MM.1S (cell line): ENCODE measurements at regions not wholly inside any gene's neighbourhood (a gene's known extent, or its start where the extent isn't known, plus 50 kb on each side); places are given as distances from the start of the nearest gene placed in this dataset.

Experiments
- DNase-seq: peaks from one replicate; pipeline ENCODE4 v3.0.0-alpha.2; 2015
- H2AFZ ChIP-seq: fragments of 300-600 bp; sonication (generic); 2 replicates; pipeline ENCODE4 v1.6.0; 2016; ENCODE audit warnings: antibody characterized with exemption, low read length
- H3F3A ChIP-seq: fragments of 300-600 bp; sonication (generic); 2 replicates; pipeline ENCODE4 v1.6.1; 2016; ENCODE audit warnings: mild to moderate bottlenecking, antibody characterized with exemption, low read length, moderate library complexity, mixed read lengths; ENCODE audit not compliant: insufficient read depth
- H3K27ac ChIP-seq: fragments of 300-600 bp; sonication (generic); 2 replicates; pipeline ENCODE4 v1.5.1; 2016; ENCODE audit warnings: mild to moderate bottlenecking, low read length
- H3K27me3 ChIP-seq: fragments of 300-600 bp; sonication (generic); replicated peaks from 2 replicates; pipeline ENCODE4 v1.6.0; 2016; ENCODE audit warnings: low read length; ENCODE audit not compliant: insufficient read depth
- H3K36me3 ChIP-seq: fragments of 300-600 bp; sonication (generic); replicated peaks from 2 replicates; pipeline ENCODE4 v1.6.1; 2016; ENCODE audit warnings: mild to moderate bottlenecking, low read length, mixed read lengths; ENCODE audit not compliant: insufficient read depth
- H3K4me1 ChIP-seq: fragments of 300-600 bp; sonication (generic); 2 replicates; pipeline ENCODE4 v1.6.1; 2016; ENCODE audit warnings: low read length, mixed read lengths
- H3K4me2 ChIP-seq: fragments of 300-600 bp; sonication (generic); 2 replicates; pipeline ENCODE4 v1.6.0; 2016; ENCODE audit warnings: low read depth, low read length
- H3K4me3 ChIP-seq: fragments of 300-600 bp; sonication (generic); 2 replicates; pipeline ENCODE4 v1.5.1; 2016; ENCODE audit warnings: low read length, mixed read lengths
- H3K79me2 ChIP-seq: fragments of 300-600 bp; sonication (generic); 2 replicates; pipeline ENCODE4 v1.6.1; 2016; ENCODE audit warnings: mixed run types, low read length, mixed read lengths
- H3K9ac ChIP-seq: fragments of 300-600 bp; sonication (generic); 2 replicates; pipeline ENCODE4 v1.6.1; 2016; ENCODE audit warnings: low read length, mixed read lengths
- H3K9me2 ChIP-seq: fragments of 300-600 bp; sonication (generic); replicated peaks from 2 replicates; pipeline ENCODE4 v1.6.1; 2016; ENCODE audit warnings: mild to moderate bottlenecking, low read length, mixed read lengths; ENCODE audit not compliant: insufficient read depth
- H3K9me3 ChIP-seq: fragments of 300-600 bp; sonication (generic); replicated peaks from 2 replicates; pipeline ENCODE4 v1.6.1; 2016; ENCODE audit warnings: mild to moderate bottlenecking, low read length, mixed read lengths; ENCODE audit not compliant: insufficient read depth
- H4K20me1 ChIP-seq: fragments of 300-600 bp; sonication (generic); 2 replicates; pipeline ENCODE4 v1.6.1; 2016; ENCODE audit warnings: mild to moderate bottlenecking, low read length, moderate library complexity, mixed read lengths; ENCODE audit not compliant: insufficient read depth
- EZH2 ChIP-seq: fragments of 300-600 bp; sonication (generic); optimal IDR thresholded peaks from 2 replicates; pipeline ENCODE3; 2017; ENCODE audit warnings: low read depth, mild to moderate bottlenecking, antibody characterized with exemption, low read length, mixed read lengths
- EZH2phosphoT487 ChIP-seq: fragments of 300-600 bp; sonication (generic); IDR thresholded peaks from 2 replicates; pipeline ENCODE4 v1.6.1; 2018; ENCODE audit warnings: antibody characterized with exemption, low read length
- TF ChIP-seq, protein P1 (sequence below): fragments of 300-600 bp; sonication (generic); IDR thresholded peaks from 2 replicates; pipeline ENCODE4 v1.5.1; 2016; ENCODE audit warnings: antibody characterized with exemption, low read length, mixed read lengths

DNA sequence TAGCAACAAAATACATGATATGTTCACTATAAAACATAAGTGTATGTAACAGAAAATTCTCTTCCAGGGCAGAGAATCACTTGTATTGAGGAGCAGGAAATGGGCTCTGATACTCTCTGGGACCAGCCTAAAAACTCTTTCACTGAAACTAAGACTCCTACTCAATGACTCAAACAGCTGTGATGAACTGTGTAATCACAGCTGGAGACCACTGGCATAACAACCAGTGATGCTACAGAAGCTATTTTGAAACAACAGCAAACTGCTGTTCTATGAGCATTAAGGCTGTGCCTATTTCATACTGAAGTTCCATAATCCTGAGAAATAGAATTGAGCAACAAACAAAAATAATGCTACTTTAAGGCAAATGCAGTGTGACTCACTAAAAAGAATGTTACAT lies 594.0 kb downstream of the HINT1 start:
- no peak overlapping the region for H3K9ac ChIP-seq
- no peaks in the 10 kb centered on the region for H4K20me1 ChIP-seq
- no peaks in the 10 kb centered on the region for H3K9me2 ChIP-seq
- H3K79me2 ChIP-seq = no peaks in the 10 kb centered on the region
- no peak overlapping the region for H3K4me2 ChIP-seq
- DNase-seq = no peak
- no peak overlapping the region for H3K27ac ChIP-seq
- no peak for TF ChIP-seq EZH2phosphoT487
- no peaks in the 10 kb centered on the region for H3K27me3 ChIP-seq
- no peak overlapping the region for H3K4me3 ChIP-seq
- no peaks in the 10 kb centered on the region for H3K9me3 ChIP-seq
- H2AFZ ChIP-seq = no peak overlapping the region
- H3K4me1 ChIP-seq = no peaks in the 10 kb centered on the region
- no peaks in the 10 kb centered on the region for H3K36me3 ChIP-seq
- no peaks in the 10 kb centered on the region for H3F3A ChIP-seq

DNA sequence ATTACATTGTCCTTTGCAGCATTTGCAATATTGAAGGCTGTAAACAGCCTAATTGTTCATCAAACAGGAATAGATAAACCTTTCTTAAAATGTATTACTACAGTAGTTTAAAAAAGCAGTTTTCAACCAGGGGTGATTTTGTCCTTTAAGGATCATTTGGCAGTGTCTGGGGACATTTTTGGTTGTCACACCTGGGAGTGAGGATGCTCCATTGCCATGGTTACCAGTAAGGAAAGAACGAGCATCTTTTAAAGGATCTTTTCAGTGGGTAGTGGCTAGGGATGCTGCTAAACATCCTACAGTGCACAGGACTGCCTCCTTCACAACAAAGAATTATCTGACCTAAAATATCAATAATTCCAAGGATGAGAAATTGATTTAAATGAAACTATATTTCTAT lies 596.3 kb downstream of the HINT1 start:
- H3K9me2 ChIP-seq = no peaks in the 10 kb centered on the region
- H3K4me1 ChIP-seq = no peaks in the 10 kb centered on the region
- H4K20me1 ChIP-seq = no peaks in the 10 kb centered on the region
- no peak overlapping the region for H3K4me2 ChIP-seq
- H3K9me3 ChIP-seq = no peaks in the 10 kb centered on the region
- no peak overlapping the region for H3K27ac ChIP-seq
- TF ChIP-seq EZH2phosphoT487 = no peak
- H3K4me3 ChIP-seq = no peak overlapping the region
- H3K9ac ChIP-seq = no peak overlapping the region
- H3F3A ChIP-seq = no peaks in the 10 kb centered on the region
- DNase-seq = no peak
- no peaks in the 10 kb centered on the region for H3K79me2 ChIP-seq
- H3K36me3 ChIP-seq = no peaks in the 10 kb centered on the region
- no peaks in the 10 kb centered on the region for H3K27me3 ChIP-seq
- no peak overlapping the region for H2AFZ ChIP-seq

DNA sequence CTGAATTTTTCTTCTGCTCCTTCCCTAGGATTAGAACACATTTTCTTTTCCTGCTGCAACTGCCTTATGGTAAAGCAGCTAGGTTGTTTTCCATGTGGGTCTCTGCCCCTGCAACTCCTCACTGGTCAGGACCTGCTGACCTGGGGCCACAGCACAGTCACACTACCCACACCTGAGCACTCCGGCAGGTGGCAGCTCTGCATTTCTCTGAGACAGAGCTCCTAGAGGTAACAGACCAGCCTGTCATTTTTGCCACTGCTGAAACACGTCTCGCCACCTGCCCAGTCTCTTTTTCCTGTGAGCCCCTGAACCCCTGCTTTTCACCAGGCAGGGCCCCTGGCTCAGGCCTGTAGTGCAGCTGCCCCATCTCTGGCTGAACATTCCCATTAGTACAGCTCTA lies 609.6 kb downstream of the HINT1 start:
- Histone ChIP-seq H3K9me2 (no peaks in the 10 kb centered on the region), H3K36me3 (no peaks in the 10 kb centered on the region), H3K79me2 (no peaks in the 10 kb centered on the region), H3K4me1 (no peaks in the 10 kb centered on the region), H2AFZ (no peak overlapping the region), H3K9me3 (no peaks in the 10 kb centered on the region), H3K4me2 (no peak overlapping the region), H3F3A (no peaks in the 10 kb centered on the region), H4K20me1 (no peaks in the 10 kb centered on the region), H3K9ac (no peak overlapping the region), H3K4me3 (no peak overlapping the region), H3K27ac (no peak overlapping the region), H3K27me3 (no peaks in the 10 kb centered on the region)
- no peak for DNase-seq
- TF ChIP-seq EZH2phosphoT487 (no peak), EZH2 (no peak)
- TF ChIP-seq, protein P1, sequence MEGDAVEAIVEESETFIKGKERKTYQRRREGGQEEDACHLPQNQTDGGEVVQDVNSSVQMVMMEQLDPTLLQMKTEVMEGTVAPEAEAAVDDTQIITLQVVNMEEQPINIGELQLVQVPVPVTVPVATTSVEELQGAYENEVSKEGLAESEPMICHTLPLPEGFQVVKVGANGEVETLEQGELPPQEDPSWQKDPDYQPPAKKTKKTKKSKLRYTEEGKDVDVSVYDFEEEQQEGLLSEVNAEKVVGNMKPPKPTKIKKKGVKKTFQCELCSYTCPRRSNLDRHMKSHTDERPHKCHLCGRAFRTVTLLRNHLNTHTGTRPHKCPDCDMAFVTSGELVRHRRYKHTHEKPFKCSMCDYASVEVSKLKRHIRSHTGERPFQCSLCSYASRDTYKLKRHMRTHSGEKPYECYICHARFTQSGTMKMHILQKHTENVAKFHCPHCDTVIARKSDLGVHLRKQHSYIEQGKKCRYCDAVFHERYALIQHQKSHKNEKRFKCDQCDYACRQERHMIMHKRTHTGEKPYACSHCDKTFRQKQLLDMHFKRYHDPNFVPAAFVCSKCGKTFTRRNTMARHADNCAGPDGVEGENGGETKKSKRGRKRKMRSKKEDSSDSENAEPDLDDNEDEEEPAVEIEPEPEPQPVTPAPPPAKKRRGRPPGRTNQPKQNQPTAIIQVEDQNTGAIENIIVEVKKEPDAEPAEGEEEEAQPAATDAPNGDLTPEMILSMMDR = no peak

DNA sequence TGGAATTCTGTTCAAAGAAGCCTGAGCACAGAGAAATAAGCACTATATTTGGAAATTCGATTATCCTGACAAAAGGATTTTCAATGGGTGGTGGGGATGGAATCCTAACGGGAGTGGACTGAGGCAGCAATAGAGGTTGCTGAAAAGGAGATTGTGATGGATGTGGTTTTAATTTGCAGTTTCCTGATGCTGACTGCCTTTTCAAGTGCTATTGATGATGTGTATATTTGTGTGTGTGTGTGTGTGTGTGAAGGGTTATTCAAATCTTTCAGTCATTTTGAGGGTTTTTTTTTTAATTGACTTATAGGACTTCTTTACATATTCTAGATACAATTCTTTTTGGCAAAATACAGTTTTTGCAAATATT lies 614.5 kb downstream of the HINT1 start:
- H3F3A ChIP-seq = no peaks in the 10 kb centered on the region
- H3K27me3 ChIP-seq = no peaks in the 10 kb centered on the region
- no peaks in the 10 kb centered on the region for H4K20me1 ChIP-seq
- no peak for DNase-seq
- no peaks in the 10 kb centered on the region for H3K9me3 ChIP-seq
- H3K9me2 ChIP-seq = no peaks in the 10 kb centered on the region
- H3K36me3 ChIP-seq = no peaks in the 10 kb centered on the region
- H3K4me3 ChIP-seq = no peak overlapping the region
- no peak overlapping the region for H3K27ac ChIP-seq
- TF ChIP-seq EZH2 (no peak), EZH2phosphoT487 (no peak)
- TF ChIP-seq, protein P1 = no peak
- H2AFZ ChIP-seq = no peak overlapping the region
- no peaks in the 10 kb centered on the region for H3K79me2 ChIP-seq
- H3K4me1 ChIP-seq = no peaks in the 10 kb centered on the region
- no peak overlapping the region for H3K4me2 ChIP-seq
- H3K9ac ChIP-seq = no peak overlapping the region
